Stimulated activated CD4-positive, alpha-beta T cell treated with anti-CD3 and anti-CD28 coated beads, Interleukin-4, amount 100 ng/mL, for 1 hour (primary cell): ENCODE measurements at regions not wholly inside any gene's neighbourhood (a gene's known extent, or its start where the extent isn't known, plus 50 kb on each side); places are given as distances from the start of the nearest gene placed in this dataset.
"Not testable (repeated sequence)": the region's sequence is repeated elsewhere in the genome, so short reads cannot be mapped to it uniquely, and the experiment has no call there.

ENCODE experiments used
- DNase-seq: peaks from one replicate; pipeline ENCODE4 v3.0.0-alpha.2; 2020

DNA sequence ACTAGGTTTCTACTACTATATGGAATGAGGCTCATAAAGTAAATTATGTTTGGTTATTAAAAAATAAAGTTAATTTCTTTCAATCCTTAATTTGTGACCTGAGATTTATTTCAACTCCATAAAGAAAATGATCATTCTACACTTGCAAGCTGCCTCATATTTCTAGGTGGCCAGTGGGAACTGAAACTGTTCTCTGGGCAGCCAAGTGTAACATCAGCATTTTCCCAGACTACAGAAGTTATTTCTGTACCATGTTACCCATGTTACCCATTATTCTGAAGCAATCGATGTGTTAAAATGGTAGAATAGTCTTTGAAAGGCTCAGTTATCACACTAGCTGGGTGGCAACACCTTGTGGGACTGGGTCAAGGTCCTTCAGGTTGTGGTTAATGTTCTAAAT lies 139.3 kb upstream of the FBXO11 start:
- DNase-seq, result no peak

DNA sequence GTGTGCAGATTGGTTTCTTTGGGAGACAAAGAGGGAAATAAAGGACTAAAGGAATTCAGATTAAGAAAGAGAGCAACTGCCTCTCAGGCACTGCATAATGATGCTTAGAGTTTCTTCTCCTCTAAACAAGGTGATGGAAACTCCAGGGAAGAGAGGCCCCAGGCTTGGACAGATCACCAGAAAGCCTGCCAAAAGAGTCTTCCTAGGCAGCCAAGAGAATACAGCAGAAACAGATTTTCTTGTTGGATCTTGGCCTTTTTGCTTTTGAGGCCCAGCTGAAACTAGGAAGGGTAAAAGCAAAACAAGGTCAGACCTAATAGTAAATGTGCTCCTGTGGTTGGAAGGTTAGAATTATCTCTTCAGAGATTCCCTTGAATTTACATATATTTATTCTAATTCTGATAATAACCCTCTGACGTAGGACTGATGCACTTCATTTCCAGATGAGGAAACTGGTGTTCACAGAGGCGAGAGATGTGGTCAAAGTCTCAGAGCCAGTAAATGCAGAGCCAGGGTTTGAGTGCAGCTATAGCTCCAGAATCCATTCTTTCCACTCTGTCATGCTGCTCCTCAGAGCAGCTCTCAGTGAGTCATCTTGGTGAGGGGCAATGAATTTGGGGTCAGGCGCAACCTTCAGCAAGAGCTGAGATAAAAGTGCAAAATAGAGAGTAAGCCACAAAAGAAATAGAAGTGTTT lies 142.3 kb upstream of the FBXO11 start:
- DNase-seq, result no peak

DNA sequence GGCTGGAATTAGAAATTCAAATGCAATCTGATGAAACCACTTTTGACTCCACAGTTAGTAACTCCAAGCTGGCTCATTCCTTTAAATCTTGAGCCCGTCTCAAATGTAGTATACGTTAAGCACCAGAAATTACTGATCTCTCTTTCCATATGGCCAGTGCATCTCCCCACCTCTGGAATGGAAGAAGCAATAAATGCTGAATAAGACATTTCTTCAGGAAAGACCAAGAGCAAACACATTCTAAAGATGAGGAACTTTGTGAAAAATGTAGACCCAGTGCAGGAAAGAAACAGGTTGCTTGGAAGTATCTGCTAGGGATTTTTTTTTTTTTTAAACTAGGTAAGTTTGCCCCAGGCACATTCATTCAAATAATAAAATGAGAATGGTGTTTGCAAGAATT lies 143.1 kb upstream of the FBXO11 start:
- no peak for DNase-seq

DNA sequence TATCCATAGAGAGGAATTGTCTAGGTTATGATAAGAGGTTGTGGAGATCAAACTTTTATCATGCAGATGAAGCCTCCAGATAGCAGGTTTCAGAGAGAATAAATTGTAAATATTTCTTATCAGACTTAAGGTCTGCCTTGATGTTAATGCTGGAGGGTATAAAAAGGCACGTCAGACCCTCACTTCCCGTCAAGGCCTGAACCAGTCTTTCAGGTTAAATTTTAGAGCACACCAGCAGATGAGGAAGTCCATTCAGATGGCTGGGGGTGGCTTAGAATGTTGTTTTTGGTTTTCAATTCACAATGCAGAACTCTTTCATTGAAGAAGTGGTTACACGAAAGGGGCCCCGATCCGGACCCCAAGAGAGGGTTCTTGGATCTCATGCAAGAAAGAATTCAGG lies 144.4 kb upstream of the FBXO11 start:
- no peak for DNase-seq

DNA sequence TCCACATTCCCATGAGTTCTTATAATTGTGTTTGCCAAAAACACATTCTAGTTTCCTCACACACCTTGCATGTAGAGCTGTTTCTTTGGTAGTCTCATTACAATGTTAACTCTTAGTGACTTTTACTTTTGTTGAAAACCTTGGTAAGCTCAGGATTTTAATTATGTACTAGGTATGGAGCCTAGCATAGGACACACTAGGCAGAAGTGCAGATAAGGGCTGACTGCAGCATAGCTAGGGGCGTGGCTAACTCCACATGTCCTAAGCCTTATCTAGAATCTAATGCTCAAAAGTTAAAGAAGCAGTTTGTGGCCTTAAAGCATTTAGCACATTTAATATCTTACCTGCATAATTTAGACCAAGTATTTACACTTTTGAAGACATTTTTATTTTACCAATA lies 153.7 kb upstream of the FBXO11 start:
- no peak for DNase-seq

DNA sequence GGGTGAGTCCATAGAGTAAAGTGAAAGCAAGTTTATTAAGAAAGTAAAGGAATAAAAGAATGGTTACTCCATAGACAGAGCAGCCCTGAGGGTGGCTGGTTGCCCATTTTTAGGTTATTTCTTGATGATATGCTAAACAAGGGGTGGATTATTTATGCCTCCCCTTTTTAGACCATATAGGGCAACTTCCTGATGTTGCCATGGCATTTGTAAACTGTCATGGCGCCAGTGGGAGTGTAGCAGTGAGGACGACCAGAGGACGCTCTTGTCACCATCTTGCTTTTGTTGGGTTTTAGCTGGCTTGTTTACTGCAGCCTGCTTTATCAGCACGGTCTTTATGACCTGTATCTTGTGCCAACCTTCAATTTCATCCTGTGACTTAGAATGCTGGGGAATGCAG lies 155.4 kb upstream of the FBXO11 start:
- not testable (repeated sequence) for DNase-seq

DNA sequence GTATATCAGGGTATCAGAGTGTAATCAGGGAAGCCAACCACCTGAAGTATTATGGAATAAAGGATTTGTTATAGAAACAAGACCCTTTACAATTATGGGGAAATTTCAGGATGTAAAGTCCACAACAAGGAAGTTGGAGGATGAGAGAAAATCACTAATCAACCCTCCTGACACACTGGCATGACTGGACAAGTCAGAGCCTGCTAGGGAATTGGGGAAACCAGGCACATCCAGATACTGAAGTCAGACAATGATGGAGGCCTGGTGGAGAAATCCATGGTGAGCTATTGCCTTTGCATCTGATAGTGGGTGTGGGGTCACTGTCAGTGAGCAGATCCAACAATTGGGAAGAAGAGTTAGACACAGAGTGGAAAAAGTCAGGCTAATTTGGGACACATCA lies 158.8 kb upstream of the FBXO11 start:
- DNase-seq, result no peak

DNA sequence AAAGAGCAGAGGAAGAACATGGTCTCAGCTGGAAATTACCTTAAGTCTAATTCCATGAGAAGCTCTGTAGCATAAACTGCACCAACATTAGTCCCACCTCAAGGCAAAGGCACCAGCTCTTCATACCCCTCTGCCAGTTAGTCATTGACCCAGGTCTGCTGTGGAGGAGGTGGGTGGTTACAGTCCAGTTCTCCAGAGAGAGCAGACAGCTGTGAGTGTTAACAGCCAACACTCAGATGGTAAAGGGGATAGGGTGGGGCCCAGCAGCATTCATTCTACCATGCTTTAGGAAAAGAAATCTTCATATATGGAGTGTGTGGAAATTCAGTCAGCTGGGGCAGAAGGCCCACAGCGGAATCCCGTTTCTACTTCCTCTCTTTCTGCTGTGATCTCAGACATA lies 159.7 kb upstream of the FBXO11 start:
- no peak for DNase-seq

DNA sequence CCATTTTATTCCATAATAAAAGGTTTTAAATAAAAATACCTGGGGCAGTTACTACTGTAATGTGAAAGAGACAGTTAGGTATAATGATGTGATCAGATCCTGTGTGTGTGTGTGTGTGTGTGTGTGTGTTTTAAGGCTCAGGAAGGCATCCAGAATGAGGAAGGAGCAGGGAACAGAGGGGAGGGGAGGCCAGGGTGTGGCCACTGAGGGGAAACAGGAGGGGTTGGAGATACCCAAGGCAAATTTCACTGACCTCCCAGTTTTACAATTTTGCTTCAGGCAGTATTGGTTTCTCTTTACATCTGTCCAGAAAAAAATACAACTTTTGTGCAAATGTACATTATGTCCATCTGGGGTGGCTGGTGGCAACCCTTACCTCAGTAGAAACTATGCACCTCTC lies 163.5 kb upstream of the FBXO11 start:
- no peak for DNase-seq

DNA sequence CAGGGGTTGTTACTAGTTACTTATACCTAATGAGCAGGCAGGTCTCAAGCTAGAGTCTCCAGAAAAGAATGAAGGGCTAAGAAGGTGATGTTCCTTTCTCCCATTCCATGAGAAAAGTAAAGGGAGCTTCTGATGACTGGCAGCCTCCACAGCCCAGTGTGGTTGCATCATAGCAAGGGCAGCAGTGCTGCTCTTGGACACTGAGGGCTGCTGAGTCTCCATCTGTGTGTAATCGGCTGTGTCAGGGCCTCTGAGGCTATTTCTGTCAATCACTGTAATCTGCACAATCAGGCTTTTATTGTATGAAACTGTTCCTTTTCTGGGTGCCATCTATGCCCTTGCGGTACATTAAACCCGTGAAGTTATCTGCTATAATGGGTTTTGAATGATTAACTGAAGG lies 164.1 kb upstream of the FBXO11 start:
- no peak for DNase-seq

DNA sequence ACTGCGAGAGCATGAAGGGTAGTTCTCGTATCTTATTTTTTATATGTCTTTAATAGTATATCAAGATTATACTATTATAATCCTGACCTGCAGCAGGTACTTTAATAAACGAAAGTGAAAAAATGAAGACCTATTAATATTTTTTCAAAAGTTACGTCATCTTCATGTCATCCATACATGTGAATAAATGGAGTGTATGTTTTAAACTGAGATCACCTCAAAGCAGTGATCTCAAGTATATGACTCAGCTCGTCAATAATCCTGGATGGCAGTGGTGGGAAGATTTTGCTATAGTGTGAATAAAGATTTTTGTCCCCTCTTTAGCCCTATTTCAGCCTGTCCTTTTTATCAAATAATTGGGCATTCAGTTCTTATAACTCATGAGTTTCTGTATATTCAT lies 166.3 kb upstream of the FBXO11 start:
- DNase-seq, result no peak

DNA sequence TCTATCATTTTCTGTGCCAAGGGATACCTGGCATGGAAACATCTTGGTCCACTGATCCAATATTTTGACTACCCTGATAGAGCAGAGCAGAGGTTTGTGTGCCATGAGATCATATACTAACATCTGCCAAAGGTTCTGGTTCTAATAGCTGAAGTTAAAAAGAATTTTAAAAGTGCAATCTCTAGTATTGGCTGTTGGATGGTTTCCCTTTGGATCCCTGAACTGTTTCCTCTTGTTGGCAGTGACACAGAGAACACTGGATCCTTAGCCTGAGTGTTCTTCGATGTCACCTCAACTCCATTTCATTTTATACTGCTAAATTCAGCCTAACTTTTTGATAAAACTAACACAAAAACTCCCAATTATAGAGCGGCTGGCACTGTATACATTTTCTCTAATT lies 169.3 kb upstream of the FBXO11 start:
- DNase-seq, result no peak

DNA sequence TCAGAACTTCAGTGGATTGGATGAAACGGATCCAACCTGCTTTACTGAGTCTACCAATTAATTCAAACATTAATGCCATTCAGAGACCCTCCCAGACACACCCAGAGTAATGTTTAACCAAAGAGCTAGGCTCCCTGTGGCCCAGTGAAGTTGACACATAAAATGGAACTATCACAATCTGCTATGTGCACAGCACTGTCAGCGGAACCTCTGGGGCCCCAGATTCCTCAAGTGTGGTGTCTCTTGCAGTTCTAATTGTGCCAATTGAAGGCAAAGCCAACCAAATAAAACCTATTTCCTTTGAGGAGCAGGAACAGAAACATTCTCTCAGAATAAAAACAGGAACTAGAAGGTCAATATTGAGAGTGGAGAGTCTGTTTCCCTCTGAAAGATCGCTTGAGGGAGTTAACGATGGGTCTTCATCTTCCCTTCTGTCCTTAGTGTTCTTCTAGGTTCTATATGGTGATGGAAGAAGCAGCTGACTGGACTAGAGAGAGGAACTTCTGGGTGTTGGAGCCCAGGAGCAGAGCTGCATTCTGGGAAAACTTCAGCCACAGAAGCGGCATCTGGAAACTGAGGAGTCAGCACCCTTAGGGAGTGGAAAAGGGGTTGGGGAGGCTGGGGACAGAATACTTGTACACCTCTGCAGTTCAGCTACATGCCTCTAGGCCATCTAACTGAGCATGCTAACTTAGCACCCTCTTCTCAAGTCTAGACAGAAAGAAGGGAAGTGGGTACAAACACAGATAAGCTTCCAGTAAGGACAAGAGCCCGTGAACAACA lies 174.4 kb upstream of the FBXO11 start:
- DNase-seq, result no peak

DNA sequence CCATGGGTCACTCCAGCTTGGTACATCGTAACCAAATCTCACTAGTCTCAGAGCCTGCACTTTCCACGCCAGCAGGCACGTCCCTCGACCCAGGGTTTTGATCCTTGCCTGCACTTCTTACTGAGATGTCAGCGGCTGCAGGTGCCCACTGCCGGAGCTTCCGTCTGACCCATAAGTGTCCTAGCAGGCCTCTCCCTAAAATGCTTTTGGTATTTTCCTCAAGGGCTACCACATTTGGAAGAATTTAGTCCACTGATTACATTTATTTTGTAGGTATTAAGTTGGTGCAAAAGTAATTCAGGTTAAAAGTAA lies 175.0 kb upstream of the FBXO11 start:
- no peak for DNase-seq

DNA sequence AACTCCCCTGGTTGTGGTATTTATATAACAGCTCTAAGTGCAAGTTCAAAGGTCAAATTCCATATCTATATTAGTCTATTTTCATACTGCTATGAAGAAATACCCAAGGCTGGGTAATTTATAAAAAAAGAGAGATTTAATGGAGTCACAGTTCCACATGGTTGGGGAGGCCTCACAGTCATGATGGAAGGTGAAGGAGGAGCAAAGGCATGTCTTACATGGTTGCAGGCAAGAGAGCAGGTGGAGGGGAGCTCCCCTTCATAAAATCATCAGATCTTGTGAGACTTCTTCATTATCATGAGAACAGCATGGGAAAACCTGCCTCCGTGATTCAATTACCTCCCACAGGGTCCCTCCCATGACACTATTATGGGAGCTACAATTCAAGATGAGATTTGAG lies 179.6 kb upstream of the FBXO11 start:
- DNase-seq, result no peak

DNA sequence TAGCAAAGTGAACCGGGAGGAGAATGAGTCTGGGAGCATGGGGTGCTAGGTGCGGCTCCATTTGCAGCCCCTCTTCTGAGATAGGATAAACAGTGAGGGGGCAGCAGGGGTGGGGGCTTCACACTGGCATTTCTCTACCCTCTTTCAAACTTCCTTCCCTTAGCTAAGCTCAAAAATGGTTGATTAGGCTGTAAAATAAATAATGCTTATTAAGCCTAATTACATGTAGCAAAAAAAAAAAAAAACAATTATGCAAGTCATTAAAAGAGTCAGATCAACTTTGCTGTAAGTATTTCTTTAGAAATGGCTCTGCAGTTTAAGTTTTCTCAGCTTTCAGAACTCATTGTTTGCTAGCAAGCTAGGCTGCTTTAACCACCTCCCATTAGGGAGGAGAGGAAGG lies 182.7 kb upstream of the FBXO11 start:
- DNase-seq, result no peak

DNA sequence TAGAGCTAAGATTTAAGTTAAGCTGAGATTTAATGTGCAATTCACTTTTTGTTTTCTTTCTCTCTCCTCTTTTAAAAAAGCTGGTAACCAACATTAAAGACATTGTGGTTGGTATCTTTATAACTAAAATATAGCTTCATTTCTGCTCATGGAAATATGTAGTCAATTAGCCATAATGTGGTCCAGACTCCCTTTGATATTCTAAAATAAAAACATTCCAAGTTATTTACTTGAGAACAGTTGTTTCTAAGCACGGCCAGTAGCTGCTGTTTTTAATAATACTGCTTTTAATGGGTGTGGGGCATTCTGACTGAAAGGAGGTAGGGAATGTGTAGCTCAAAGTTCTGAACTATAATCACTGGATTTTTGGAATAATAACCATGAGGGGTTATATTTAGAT lies 183.3 kb upstream of the FBXO11 start:
- DNase-seq, result no peak

DNA sequence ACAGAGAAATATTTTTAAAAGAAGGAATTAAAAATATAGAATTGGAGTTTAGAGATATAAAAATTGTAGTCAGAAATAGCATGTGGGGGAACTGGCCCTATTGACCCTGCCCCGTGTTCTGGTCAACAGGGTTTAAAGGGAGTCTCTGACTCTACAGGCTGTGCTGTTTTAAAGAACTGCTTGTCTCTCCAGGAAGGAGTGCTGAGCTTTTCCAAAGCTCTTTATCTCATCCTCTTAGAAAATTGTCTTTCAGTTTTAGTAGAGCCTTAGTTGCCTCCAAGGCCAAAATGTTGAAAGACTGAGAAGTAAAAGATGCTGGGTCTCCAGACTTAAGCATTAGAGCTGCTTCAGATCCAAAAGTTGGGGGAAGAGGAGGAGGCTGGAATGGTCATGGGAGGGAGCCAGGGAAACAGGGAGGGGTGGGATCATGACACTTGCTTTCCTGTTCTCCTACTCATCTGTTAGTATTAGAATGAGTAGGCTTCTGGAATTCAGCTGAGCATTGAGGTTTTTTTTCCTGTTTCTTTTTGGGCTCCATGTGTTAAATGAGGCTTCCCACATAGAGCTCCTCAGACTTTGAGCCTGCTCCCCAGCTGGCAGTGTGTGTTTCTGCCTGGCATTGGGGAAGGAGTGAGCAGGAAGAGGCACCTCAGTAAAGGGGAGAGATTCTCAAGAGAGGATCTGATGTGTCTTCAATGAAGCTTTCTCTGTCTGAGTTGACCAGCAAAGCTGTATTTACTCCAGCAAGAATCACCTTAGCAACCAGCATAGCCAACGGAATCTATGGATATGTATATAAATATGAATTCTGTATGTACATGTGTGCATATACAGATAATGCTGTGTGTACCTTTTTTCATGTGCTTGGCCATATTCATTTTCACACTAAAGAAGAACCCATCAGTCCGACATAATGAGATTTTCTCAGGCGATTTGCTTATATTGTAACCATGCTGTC lies 186.8 kb upstream of the FBXO11 start:
- DNase-seq, result no peak

DNA sequence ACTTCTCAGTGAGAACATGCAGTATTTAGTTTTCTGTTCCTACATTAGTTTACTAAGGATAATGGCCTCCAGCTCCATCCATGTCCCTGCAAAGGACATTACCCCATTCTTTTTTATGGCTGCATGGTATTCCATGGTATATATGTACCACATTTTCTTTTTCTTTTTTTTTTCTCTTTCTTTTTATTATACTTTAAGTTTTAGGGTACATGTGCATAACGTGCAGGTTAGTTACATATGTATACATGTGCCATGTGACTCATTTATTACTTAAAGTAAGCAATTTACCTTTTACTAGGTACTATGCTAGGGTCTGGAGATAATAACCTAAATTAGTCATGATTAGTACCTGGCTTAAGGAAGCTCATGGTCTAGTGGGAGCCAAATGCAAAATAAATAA lies 190.5 kb upstream of the FBXO11 start:
- DNase-seq, result not testable (repeated sequence)

DNA sequence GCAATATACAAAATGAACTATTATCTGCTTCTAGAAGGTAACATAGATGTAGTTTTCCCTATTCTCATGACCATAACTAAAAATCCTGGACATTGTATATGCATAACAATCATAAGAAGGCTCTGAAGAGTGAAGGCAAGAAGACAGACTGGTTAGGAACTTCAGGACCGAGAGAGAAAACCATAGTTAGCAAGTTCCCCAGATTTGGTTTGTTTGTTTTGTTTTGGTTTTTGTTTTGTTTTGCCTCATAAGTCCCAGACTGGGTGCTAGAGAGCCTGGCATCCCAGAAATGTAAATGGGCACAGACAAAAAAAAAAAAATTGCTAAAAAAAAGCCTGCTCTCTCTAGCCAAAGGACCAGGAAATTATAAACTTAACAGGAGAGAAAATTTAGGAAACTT lies 192.2 kb upstream of the FBXO11 start:
- DNase-seq, result no peak

DNA sequence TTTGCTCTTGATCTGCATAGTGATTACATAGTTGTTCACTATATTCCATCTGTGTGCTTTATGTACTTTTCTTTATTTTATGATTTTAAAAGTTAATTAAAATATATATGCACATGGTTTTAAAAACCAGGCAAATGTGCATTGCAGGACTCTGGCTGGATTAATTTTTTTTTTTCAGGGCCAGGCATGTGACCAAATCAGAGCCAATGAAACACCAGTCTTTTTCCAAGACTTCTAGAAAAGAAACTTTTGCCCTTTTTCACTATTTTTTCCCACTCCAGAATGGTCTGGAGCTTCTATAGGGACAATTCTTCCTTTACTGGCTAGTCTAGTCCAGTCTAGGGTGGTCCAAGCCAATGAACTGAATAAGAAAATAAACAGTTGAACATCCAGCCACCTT lies 198.1 kb upstream of the FBXO11 start:
- no peak for DNase-seq

DNA sequence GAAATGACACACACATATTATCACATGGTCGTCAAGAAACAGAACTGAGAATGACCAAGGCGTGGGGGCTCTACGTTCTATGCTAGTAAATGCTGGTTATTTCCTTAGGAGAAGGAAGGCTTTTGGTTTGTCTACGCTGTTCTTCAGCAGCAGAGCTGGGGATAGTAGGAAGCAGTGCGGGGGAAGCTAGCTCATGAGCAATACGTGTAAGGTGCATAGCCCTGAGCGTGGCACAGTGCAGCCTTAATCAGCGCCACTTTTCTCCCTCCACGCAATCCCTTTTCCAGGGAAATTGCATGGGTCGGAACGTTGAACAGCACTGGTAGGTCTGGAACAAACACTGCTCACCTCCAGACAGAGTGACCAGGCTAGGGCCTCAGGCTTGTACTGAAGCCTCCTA lies 199.6 kb upstream of the FBXO11 start:
- DNase-seq, result no peak

DNA sequence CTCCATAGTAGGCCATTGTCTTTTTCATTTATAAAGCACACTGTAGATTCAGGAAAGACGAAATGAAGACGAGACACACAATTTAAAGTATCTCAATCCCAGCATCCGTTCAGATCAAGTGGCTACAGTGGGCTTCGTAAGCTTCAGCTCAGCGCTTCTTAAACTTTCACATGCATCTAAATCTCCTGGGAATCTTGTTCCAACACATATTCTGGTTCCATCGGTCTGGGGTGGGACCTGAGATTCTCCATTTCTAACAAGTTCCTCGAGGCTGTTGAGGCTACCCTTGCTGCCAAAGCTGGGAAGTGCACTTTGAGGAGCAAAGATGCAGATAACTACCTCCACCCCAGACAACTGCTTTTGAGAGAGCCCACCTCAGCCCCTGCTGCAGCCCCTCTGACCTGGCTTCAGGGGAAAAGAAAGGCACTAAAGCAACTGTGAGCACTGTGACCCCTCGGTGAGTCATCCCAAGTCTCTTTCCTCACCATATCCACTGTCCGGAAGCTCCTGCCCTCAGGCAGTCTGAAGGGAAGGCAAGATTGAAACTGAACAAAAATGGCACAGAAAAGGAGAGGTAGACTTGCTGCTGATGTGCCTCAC lies 201.1 kb upstream of the FBXO11 start:
- no peak for DNase-seq

DNA sequence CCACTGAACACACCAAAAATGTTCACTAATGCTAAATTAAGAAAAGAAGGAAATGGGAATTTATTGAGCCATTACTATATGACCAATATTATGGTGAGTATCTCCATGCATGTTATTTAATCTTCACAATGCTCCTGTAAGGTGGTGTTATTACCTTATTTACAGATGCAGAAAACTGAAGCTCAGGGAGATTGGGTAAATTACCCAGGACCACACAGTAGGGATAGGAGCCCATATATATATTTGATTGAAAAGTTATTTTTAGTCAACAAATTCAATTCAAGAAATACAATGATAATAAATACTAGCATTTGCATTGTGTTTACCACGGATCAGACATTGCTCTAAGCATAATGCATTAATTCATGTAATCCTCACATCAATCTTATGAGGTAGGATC lies 202.2 kb upstream of the FBXO11 start:
- no peak for DNase-seq
